ENCODE measurements at regions not wholly inside any gene's neighbourhood (a gene's known extent, or its start where the extent isn't known, plus 50 kb on each side); places are given as distances from the start of the nearest gene placed in this dataset.

DNA sequence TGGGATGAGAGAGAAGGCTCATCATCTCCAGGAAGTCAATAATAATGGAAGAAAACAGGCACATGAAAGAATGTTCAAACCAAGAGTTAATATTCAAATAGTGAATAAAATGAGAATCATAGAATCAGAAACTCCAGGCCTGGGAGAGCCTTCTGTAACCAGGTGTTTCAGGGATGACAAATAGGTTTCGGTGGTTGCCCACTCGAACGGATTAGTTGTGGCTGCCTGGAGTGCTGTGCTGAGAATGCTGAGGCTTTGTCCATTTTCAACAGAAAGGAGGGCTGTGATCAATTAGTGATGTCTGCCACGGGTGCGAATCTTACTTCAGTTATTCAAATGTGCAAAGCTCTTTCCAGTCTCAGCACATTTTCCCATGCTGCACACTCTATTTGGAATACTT is 227.3 kb downstream of the INSIG2 start:
- no peak for TF ChIP-seq RAD21 (conservative IDR thresholded peaks at IDR 0.05)
- TF ChIP-seq, protein P1, sequence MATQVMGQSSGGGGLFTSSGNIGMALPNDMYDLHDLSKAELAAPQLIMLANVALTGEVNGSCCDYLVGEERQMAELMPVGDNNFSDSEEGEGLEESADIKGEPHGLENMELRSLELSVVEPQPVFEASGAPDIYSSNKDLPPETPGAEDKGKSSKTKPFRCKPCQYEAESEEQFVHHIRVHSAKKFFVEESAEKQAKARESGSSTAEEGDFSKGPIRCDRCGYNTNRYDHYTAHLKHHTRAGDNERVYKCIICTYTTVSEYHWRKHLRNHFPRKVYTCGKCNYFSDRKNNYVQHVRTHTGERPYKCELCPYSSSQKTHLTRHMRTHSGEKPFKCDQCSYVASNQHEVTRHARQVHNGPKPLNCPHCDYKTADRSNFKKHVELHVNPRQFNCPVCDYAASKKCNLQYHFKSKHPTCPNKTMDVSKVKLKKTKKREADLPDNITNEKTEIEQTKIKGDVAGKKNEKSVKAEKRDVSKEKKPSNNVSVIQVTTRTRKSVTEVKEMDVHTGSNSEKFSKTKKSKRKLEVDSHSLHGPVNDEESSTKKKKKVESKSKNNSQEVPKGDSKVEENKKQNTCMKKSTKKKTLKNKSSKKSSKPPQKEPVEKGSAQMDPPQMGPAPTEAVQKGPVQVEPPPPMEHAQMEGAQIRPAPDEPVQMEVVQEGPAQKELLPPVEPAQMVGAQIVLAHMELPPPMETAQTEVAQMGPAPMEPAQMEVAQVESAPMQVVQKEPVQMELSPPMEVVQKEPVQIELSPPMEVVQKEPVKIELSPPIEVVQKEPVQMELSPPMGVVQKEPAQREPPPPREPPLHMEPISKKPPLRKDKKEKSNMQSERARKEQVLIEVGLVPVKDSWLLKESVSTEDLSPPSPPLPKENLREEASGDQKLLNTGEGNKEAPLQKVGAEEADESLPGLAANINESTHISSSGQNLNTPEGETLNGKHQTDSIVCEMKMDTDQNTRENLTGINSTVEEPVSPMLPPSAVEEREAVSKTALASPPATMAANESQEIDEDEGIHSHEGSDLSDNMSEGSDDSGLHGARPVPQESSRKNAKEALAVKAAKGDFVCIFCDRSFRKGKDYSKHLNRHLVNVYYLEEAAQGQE (IDR thresholded peaks at IDR 0.05; ENCODE audit: borderline replicate concordance), result no peak
